IPS DF 4.7 (cell line): ENCODE measurements at regions not wholly inside any gene's neighbourhood (a gene's known extent, or its start where the extent isn't known, plus 50 kb on each side); places are given as distances from the start of the nearest gene placed in this dataset.

Experiments used
- DNase-seq: peaks from one replicate; pipeline ENCODE4 v3.0.0-alpha.2; 2013; ENCODE audit warnings: low spot score; ENCODE audit errors: extremely low read depth

DNA sequence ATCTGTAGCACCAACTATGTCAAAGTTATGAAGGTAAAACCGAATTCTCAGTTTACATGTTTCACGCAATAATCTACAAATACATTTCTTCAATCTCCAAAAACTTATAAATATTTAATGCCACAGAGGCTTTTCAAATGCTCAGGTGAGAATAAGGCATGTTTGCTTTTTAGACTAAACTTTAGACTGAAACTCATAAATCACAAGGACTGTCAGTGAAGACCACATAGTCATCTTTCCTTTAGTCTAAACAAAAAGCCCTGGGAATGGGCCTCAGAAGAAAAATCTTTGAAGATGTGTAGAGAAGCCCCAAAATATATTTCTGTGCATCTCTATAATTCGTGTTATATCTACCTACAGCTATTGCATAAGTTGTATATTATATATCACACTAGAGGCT, 54.5 kb upstream of the DCTD start:
- no peak for DNase-seq

DNA sequence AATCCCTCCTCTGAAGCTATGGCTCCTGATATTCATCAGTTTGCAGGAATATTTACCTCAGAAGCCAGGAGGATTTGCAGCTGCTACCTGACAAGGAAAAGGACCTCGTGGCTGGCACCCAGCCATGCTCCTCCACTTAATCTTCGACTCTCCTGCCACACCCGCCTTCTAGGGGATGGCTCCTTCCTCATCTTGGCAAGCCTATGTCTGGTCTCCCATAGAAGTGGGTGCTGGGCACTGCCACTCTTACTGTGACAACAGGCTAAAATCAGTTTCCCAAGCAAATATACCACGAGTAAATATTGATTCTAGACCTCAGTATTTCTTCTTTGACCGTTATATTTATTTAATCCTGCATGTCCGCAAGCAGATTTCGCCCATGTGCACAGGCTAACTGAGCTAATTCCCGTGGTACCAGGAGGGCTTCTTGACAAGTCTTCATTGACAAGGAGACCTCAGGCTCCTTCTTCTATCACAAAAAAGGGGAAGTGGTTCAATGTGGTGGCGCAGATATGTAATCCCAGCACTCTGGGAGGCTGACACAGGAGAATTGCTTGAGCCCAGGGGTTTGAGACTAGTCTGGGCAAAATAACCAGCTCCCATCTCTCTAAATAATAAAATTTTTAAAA, 52.6 kb upstream of the DCTD start:
- no peak for DNase-seq

DNA sequence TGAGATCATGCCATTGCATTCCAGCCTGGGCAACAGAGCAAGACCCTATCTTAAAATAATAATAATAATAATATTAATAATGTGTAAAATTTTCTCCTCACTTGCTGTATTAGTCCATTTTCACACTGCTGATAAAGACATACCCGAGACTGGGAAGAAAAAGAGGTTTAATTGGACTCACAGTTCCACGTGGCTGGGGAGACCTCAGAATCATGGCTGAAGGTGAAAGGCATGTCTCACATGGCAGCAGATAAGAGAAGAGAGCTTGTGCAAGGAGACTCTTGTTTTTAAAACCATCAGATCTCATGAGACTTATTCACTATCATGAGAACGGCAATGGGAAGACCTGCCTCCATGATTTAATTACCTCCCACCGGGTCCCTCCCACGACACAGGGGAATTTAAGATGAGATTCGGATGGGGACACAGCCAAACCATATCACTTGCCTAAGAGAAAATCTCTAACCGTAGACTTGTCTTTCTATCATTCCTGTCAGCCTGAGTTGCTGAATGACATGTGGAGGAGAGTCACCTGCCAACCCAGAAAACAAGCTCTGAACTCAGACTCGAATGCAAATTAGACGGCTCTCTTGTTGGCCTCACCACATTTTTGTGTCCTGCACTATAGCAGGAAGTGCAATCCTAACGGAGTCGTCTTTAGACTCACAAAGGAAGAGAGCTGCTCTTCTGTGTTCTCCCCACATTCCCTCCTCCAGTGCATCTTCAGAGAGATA, 51.9 kb upstream of the DCTD start:
- DNase-seq: no peak

DNA sequence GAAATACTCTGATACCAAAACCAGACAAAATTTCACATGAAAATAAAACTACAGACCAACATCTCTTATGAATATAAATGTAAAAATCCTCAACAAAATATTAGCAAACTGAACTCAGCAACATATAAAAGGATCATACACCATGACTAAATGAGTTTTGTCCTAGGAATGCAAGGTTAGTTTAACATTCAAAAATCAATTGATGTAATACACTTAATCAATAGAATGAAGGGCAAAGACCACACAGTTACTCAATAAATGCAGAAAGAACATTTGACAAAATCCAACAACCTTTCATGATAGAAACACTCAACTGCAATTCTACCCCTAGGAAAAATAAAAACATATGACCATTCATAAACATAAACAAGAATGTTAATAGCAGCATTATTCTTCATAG, 50.2 kb upstream of the DCTD start:
- no peak for DNase-seq
